HepG2 (cell line): ENCODE measurements at regions not wholly inside any gene's neighbourhood (a gene's known extent, or its start where the extent isn't known, plus 50 kb on each side); places are given as distances from the start of the nearest gene placed in this dataset.

Source experiments
- ATAC-seq: fragments of 200-7000 bp; cut with Tn5 transposase; 3 replicates; pipeline ENCODE4 v1.9.1; 2020; ENCODE audit warnings: mild to moderate bottlenecking, moderate library complexity
- BruUV-seq: library from RNA; stranded (reverse); fragments of 400-500 nt; replicated peaks from 2 replicates; lab custom pipeline; 2021; lab: Mats Ljungman, UMichigan
- CTCF ChIA-PET: fragments of 300-600 bp; formaldehyde crosslinking; extraction: SDS; loops from one replicate; lab custom pipeline; 2021; ENCODE audit warnings: low total read pairs, inconsistent platforms, low intra/inter-chr PET ratio; lab: Yijun Ruan, JAX
- POLR2A ChIA-PET: fragments of 350-600 bp; sonication (Branson Sonifier 250); formaldehyde crosslinking; loops from one replicate; lab custom pipeline; 2020; ENCODE audit warnings: antibody characterized with exemption, inconsistent platforms; lab: Yijun Ruan, JAX
- DNase-seq: peaks from one replicate; pipeline ENCODE4 v3.0.0-alpha.2; 2015; ENCODE audit warnings: low spot score
- FAIRE-seq: peaks from 3 replicates; lab custom pipeline; 2011; peaks lifted over from hg19 to GRCh38; lab: Jason Lieb, UNC
- H2AFZ ChIP-seq: one replicate; pipeline ENCODE4 v1.6.1; 2011; ENCODE audit warnings: low read length, inconsistent platforms
- H3K27ac ChIP-seq: fragments of 300-600 bp; 3 replicates; pipeline ENCODE4 v1.8.0; 2011; ENCODE audit warnings: mixed run types, mild to moderate bottlenecking, mixed read lengths, low read length, inconsistent platforms; ENCODE audit not compliant: insufficient read depth; ENCODE audit errors: extremely low read length
- H3K27me3 ChIP-seq, 2 experiments: fragments of 200-600 bp in 1 of 2; 2 replicates in 1 of 2; 3 replicates in 1 of 2; pipeline versions ENCODE4 v1.6.0 to v1.8.0; 2011; ENCODE audit warnings: low read length in 2 of 2, mild to moderate bottlenecking in 2 of 2, moderate library complexity in 2 of 2, inconsistent platforms in 1 of 2; ENCODE audit not compliant: insufficient read depth in 2 of 2, control insufficient read depth in 1 of 2
- H3K36me3 ChIP-seq, 2 experiments: fragments of 200-600 bp in 1 of 2; replicated peaks in 1 of 2; 2 replicates in 1 of 2; 3 replicates in 1 of 2; pipeline versions ENCODE4 v1.5.1 to v1.8.0; 2011; ENCODE audit warnings: low read length in 2 of 2, inconsistent platforms in 1 of 2; ENCODE audit not compliant: insufficient read depth in 2 of 2, control insufficient read depth in 1 of 2
- H3K4me1 ChIP-seq: 2 replicates; pipeline ENCODE4 v1.5.1; 2012; ENCODE audit warnings: low read length, inconsistent platforms; ENCODE audit not compliant: insufficient read depth
- H3K4me2 ChIP-seq: 2 replicates; pipeline ENCODE4 v1.6.0; 2011; ENCODE audit warnings: low read depth, low read length, inconsistent platforms
- H3K4me3 ChIP-seq, 3 experiments: fragments of 200-600 bp in 1 of 3; sonication (generic), shearing (Covaris generic) in 1 of 3; replicated peaks in 1 of 3; 2 replicates each; pipeline ENCODE4 v1.5.1; 2011 to 2016; ENCODE audit warnings: low read length in 3 of 3, inconsistent platforms in 2 of 3, low read depth in 2 of 3, mild to moderate bottlenecking in 2 of 3, control low read depth in 1 of 3, mixed read lengths in 1 of 3; ENCODE audit not compliant: insufficient read depth in 1 of 3
- H3K79me2 ChIP-seq: one replicate; pipeline ENCODE4 v1.6.1; 2011; ENCODE audit warnings: low read length, inconsistent platforms; ENCODE audit not compliant: insufficient read depth
- H3K9ac ChIP-seq: 2 replicates; pipeline ENCODE4 v1.6.0; 2011; ENCODE audit warnings: mild to moderate bottlenecking, low read depth, low read length, inconsistent platforms; ENCODE audit not compliant: insufficient read depth
- H3K9me3 ChIP-seq: 2 replicates; pipeline ENCODE4 v1.5.1; 2012; ENCODE audit warnings: mild to moderate bottlenecking, low read length
- H4K20me1 ChIP-seq: 2 replicates; pipeline ENCODE4 v1.6.0; 2011; ENCODE audit warnings: inconsistent platforms, mild to moderate bottlenecking, low read length, moderate library complexity; ENCODE audit not compliant: insufficient read depth
- ARHGAP35 ChIP-seq: sonication (generic); formaldehyde crosslinking; IDR thresholded peaks from 2 replicates; pipeline ENCODE4 v1.9.0; 2022; ENCODE audit warnings: mild to moderate bottlenecking, inconsistent platforms, moderate library complexity, missing genetic modification reagents, borderline replicate concordance
- MAFF ChIP-seq: IDR thresholded peaks from 2 replicates; pipeline ENCODE4 v1.6.1; 2011; ENCODE audit warnings: low read depth, low read length, improper control_type of control experiment
- MAFK ChIP-seq, 2 experiments: IDR thresholded peaks in 1 of 2; conservative IDR thresholded peaks in 1 of 2; 2 replicates each; pipeline ENCODE4 v1.6.1; 2011; ENCODE audit warnings: improper control_type of control experiment in 2 of 2, low read length in 2 of 2
- RFXAP ChIP-seq: sonication (generic); formaldehyde crosslinking; IDR thresholded peaks from 2 replicates; pipeline ENCODE4 v1.4.0; 2020; ENCODE audit warnings: missing genetic modification reagents, borderline replicate concordance
- ZMAT5 ChIP-seq: sonication (generic); formaldehyde crosslinking; IDR thresholded peaks from 2 replicates; pipeline ENCODE4 v1.5.0; 2020; ENCODE audit warnings: mild to moderate bottlenecking, low read depth, missing genetic modification reagents, borderline replicate concordance
- ZNF598 ChIP-seq: sonication (generic); formaldehyde crosslinking; IDR thresholded peaks from 2 replicates; pipeline ENCODE4 v1.5.1; 2020; ENCODE audit warnings: mild to moderate bottlenecking, missing genetic modification reagents, borderline replicate concordance
- WGBS: methylation state at CpG from one replicate; pipeline ENCODE4 v1.1.6; 2017; ENCODE audit warnings: low lambda C conversion rate; 5-methylcytosine and 5-hydroxymethylcytosine counted together
- in situ Hi-C: cut with HindIII; loops from 2 replicates; pipeline ENCODE4 v1.10.0; 2017; ENCODE audit warnings: low pct_unique_long_range_greater_than_20kb; ENCODE audit not compliant: extremely low pct_ligation_motif_present
- intact Hi-C: fragments of 100-400 bp; cut with micrococcal nuclease; formaldehyde crosslinking; loops from one replicate; pipeline ENCODE4 v1.10.0; 2022; ENCODE audit not compliant: unreplicated experiment

- no peak for FAIRE-seq
- Histone ChIP-seq H3K9me3 (peaks cover 52% of the 10 kb centered on the region), H3K27me3 (no peaks in the 10 kb centered on the region; a peak in 1 of 5 replicates), H3K4me2 (no peak overlapping the region), H3K36me3 (no peaks in the 10 kb centered on the region), H3K4me3 (no peak overlapping the region), H3K79me2 (no peaks in the 10 kb centered on the region), H3K4me1 (no peaks in the 10 kb centered on the region), H4K20me1 (no peaks in the 10 kb centered on the region), H3K27ac (no peak overlapping the region), H3K9ac (no peak overlapping the region), H2AFZ (no peak overlapping the region)
- DNase-seq, result no peak
- in situ Hi-C loops (no loop called here), intact Hi-C loops (no loop called here)
- POLR2A ChIA-PET, result no interaction called here
- WGBS, result 0% methylated on average over 1 of the region's 1 CpG
- CTCF ChIA-PET, result no interaction called here
- no TSS peak for BruUV-seq
- no peak for ATAC-seq
- no peak for TF ChIP-seq RFXAP (CRISPR knock-in tag)
- TF ChIP-seq MAFK (conservative IDR thresholded peaks at IDR 0.05 in 1 of 2, IDR thresholded peaks at IDR 0.05 in 1 of 2; ENCODE audit: low read length in 2 of 2), result peak in 1 of 2 experiments; percentile 83; a peak in 3 of 4 replicates
- peak; percentile 75 for TF ChIP-seq MAFF
- no peak for TF ChIP-seq ARHGAP35 (CRISPR knock-in tag)
Measured at GRCh38 chr13:104900191-104900817, 1635.2 kb downstream of the EFNB2 start.

GRCh38 chr13:104898484-104898883, 1637.0 kb downstream of the EFNB2 start:
- in situ Hi-C loops (no loop called here), intact Hi-C loops (no loop called here)
- H2AFZ ChIP-seq, result no peak overlapping the region
- H3K4me3 ChIP-seq, result no peak overlapping the region
- POLR2A ChIA-PET, result no interaction called here
- no peaks in the 10 kb centered on the region; a peak in 1 of 5 replicates for H3K27me3 ChIP-seq
- CTCF ChIA-PET, result no interaction called here
- no TSS peak for BruUV-seq
- H3K27ac ChIP-seq, result no peak overlapping the region
- no peaks in the 10 kb centered on the region for H3K79me2 ChIP-seq
- H3K9me3 ChIP-seq, result peaks cover 58% of the 10 kb centered on the region
- H3K4me1 ChIP-seq, result no peaks in the 10 kb centered on the region
- H3K9ac ChIP-seq, result no peak overlapping the region
- WGBS, result 1% methylated on average over 3 of the region's 3 CpGs
- no peak overlapping the region for H3K4me2 ChIP-seq
- no peaks in the 10 kb centered on the region for H3K36me3 ChIP-seq
- DNase-seq (no peak), ATAC-seq (no peak), FAIRE-seq (no peak)
- TF ChIP-seq MAFK (conservative IDR thresholded peaks at IDR 0.05 in 1 of 2, IDR thresholded peaks at IDR 0.05 in 1 of 2; ENCODE audit: low read length in 2 of 2), result peak; percentile 94 to 99
- no peak for TF ChIP-seq ZNF598
- no peak for TF ChIP-seq ZMAT5
- peak; percentile 98 for TF ChIP-seq MAFF
- H4K20me1 ChIP-seq, result no peaks in the 10 kb centered on the region
